DMS 273 treated with DMSO at 0.1 percent for 48 hours (cell line): ENCODE measurements at regions not wholly inside any gene's neighbourhood (a gene's known extent, or its start where the extent isn't known, plus 50 kb on each side); places are given as distances from the start of the nearest gene placed in this dataset.

Experiments
- DNase-seq: peaks from one replicate; lab custom pipeline; 2025; lab: John Stamatoyannopoulos, UW

- no peak for DNase-seq
Measured at GRCh38 chr2:15701991-15702390, 110.3 kb downstream of the DDX1 start.

- no peak for DNase-seq
Measured at GRCh38 chr2:15702452-15702851, 110.8 kb downstream of the DDX1 start.

- DNase-seq, result no peak
Measured at GRCh38 chr2:15703365-15703869, 111.7 kb downstream of the DDX1 start.

GRCh38 chr2:15704086-15704787 lies 112.6 kb downstream of the DDX1 start:
- no peak for DNase-seq

- no peak for DNase-seq
Measured at GRCh38 chr2:15704788-15705115, 113.1 kb downstream of the DDX1 start.

GRCh38 chr2:15705310-15705709 lies 113.6 kb downstream of the DDX1 start:
- no peak for DNase-seq

- DNase-seq, result no peak
Measured at GRCh38 chr2:15705839-15706386, 114.2 kb downstream of the DDX1 start.

GRCh38 chr2:15706424-15706823 lies 114.8 kb downstream of the DDX1 start:
- no peak for DNase-seq

GRCh38 chr2:15706986-15707632 lies 115.4 kb downstream of the DDX1 start:
- no peak for DNase-seq

- DNase-seq, result no peak
Measured at GRCh38 chr2:15708161-15708560, 116.5 kb downstream of the DDX1 start.

GRCh38 chr2:15708865-15709820 lies 117.5 kb downstream of the DDX1 start:
- DNase-seq, result no peak

GRCh38 chr2:15711126-15711860 lies 119.6 kb downstream of the DDX1 start:
- DNase-seq, result no peak

GRCh38 chr2:15712551-15713342 lies 121.1 kb downstream of the DDX1 start:
- no peak for DNase-seq

GRCh38 chr2:15713475-15713874 lies 121.8 kb downstream of the DDX1 start:
- DNase-seq, result no peak

GRCh38 chr2:15714002-15714401 lies 122.3 kb downstream of the DDX1 start:
- no peak for DNase-seq

- DNase-seq, result no peak
Measured at GRCh38 chr2:15714609-15715008, 122.9 kb downstream of the DDX1 start.

GRCh38 chr2:15715596-15715995 lies 123.9 kb downstream of the DDX1 start:
- no peak for DNase-seq

GRCh38 chr2:15718103-15718943 lies 126.7 kb downstream of the DDX1 start:
- no peak for DNase-seq

- no peak for DNase-seq
Measured at GRCh38 chr2:15718944-15719323, 127.3 kb downstream of the DDX1 start.
